SK-N-DZ (cell line): ENCODE measurements at regions not wholly inside any gene's neighbourhood (a gene's known extent, or its start where the extent isn't known, plus 50 kb on each side); places are given as distances from the start of the nearest gene placed in this dataset.
A peak's percentile ranks its signal among the peaks of the same experiment; 100 is the strongest.

Experiments
- DNase-seq: peaks from one replicate; pipeline ENCODE4 v3.0.0-alpha.2; 2015; ENCODE audit warnings: low spot score

DNA sequence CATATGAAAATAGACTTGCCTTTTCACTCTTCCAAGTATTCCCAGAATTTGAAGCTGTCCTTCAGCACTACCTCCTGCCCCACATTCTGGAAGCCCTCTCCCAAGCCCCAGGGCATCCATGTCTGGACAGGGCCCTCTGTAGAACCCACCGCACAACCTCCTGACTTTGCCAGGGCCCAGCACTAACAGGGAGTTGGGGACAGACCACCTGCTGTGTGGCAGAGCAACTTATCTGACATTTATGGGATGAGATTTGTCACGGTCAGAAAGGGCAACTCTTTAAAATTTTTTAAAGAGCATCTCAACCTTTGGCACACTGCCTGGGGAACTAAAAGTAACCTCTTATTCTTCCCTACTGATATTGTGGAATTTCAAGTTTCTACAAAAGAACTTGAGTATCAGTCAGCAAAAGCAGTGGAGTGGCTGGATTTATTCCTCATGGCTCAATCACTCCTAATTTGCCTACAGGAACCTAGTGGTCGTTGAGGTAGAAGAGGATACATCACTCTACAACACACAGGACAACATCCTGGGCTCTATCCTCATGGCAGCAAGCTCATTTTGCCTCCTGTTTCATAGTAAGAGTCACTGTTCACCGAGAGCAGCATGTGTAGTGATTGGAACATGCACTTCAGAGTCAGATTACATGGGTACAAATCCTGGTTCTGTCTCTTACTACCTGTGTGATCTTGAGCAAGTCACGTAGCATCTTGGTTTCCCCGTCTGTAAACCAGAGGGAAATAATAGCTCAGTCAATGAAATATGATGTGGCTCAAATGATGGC lies 285.3 kb downstream of the ENC1 start:
- no peak for DNase-seq

DNA sequence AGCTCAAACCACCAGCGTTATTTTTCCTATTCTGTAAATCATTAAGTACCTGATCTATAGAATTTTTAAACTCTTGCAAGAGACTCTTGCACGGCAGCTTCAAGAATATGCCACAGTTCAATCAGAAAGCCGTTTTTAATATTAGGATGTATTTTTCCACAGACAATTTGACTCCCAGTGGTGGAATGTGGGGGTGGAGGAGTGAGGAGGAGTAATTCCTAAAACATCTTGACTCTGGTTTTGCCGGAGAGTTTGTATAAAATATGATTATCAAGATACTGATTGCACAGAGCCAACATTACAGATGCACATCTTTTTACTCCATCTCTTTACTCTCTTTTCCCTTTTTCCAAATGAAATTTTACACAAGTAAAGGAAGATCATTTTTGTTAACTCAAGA lies 288.3 kb downstream of the ENC1 start:
- no peak for DNase-seq

DNA sequence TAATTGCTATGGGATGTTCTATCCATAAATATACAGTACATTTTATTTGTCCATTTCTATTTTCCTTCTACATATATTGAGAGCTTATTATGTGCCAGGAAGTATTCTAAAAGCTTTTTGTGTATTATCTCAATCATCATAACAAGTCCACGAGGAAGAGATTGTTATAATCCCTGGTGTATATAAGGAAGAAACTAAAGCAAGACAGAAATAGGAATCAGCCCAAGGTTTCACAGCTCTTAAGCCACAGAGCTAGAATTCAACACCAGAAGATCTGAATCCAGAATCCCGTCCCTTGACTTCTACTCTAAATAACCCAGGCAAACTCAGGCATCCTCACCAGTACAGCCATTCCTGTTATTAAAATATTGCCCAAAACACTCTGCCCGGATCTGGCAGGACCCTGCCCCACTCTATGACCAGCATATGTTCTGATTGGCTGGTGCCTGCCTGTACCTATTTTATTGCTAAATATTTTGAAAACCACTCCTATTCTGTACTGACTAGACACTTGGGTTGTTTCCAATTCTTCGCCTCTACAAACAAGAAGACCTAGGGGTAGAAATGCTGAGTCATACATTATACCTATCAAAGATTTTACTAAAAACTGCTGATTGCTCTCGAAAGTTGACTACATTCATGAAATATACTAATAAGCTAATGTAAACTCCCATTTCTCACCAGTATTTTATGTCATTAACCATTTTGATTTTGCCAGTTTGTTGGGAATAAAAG lies 297.4 kb downstream of the ENC1 start:
- DNase-seq, result no peak

DNA sequence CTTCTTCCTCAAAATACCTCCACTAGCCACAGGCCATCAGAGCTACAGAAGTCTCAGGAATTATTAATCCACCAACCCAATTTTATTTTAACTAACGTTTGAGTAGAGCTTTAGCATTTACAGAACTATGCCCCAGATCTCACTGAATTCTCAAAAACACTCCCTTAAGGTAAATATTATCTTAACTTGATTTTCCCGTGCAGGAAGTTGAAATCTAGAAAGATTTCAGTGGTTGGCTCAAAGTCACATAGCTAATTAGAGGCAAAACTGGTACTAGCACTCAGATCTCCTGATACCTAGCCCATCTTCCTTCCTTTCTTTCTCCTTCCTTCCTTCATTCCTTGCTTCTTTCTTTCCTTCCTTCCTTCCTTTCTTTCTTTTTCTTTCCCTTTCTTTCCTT lies 298.3 kb downstream of the ENC1 start:
- DNase-seq, result no peak

DNA sequence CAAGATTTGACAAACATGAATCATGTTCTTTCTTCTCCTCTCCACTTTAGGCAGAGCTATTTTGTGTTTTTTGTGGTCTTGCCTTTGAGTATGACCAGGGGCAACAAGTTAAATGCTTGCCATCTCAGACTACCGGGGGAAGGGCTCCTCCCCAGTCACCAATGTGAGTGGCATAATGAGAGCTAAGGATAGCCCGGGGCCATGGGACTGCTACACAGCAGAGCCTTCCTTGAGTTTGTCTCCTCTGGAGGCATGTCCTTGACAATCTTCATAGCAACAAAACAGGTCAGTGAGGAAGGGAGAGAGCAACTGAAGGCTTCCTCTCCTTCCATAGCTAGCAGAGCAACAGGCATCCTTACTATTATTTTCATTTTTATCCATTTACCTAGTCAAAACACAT lies 299.3 kb downstream of the ENC1 start:
- DNase-seq, result no peak

DNA sequence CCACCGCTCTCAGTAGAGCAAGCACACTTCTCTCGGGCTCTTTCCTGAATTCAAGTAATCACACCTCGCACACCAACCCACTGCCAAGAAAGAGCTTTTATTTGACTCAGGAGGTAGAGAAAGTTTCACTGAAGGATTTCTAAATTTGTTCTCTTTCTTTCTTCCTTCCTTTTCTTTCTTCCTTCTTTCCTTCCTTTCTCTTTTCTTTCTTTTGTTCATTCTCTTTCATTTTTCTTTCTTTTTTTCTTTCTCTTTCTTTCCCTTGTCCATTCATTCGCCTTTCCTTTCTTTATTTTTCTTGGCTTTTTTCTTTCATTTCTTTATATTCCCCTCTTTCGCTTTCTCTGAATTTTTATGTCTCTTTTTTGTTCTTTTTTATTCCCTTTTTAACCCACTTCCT lies 300.1 kb downstream of the ENC1 start:
- no peak for DNase-seq

DNA sequence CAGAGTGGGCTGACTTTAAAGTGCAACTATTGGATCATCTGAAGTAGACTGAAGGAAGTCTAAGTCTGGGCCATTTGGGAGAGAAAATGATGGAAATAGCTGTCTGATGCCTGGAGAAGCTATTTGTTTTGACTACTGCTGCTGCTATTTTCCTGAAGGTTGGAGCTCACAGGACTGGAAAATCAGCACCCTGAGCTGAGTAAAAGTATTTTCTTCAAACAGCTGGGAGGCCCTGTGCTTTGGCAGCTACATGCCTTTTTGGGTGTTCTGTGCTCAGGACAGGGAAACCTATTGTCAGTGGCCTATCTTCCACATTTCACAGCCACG lies 302.6 kb downstream of the ENC1 start:
- DNase-seq, result no peak

DNA sequence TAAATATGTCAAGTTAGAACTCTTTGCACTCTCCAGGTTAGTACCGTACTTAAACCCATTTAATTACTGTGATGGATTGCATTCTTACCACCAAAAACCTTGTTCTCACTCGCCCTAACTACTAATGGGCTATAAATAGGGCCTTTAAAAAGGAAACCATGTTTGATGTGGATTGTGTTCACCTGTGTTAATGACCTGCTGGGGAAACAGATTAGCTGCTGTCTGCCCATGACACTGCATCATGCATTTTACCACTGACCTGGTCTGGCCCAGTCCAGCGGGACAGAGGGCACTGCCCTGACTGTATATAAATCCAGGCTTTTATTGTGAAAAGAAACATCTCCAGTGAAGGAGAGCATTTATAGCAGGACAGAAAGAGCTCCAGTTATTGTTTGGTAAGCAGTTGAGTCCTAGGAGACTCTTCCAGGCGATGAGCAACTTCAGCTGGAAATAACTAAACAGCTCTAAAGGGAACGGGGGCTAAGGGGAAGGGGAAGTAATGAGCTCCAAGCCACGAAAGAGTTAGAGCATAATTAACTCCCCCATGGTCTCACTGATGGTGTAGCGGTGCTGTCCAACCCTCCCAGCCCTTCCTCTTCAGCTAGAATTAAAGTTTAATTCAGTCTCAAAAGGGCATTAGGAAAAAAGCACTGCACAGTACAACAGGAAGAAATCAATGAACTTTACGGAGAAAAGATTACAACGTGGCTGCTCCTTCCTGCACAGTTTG lies 303.1 kb downstream of the ENC1 start:
- DNase-seq, result no peak

DNA sequence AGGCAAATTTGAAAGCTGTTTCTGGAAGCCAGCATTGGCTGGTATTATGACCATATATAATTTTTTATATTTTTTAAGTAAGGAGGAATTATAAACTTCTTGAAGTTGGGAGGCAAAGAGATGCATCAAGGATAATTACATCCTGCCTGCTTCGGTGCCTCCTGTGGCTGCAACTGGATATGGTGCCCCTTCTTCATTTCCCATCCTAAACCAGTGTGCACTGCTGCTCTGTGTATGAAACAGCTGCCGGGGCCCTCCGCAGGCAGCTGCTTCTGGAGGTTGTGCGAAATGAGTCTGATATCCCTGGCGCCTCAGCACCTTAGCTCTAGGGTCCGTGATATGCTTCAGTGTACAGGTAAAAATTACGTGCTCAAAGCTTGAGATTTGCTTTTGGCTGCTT lies 304.2 kb downstream of the ENC1 start:
- DNase-seq, result peak; percentile 31

DNA sequence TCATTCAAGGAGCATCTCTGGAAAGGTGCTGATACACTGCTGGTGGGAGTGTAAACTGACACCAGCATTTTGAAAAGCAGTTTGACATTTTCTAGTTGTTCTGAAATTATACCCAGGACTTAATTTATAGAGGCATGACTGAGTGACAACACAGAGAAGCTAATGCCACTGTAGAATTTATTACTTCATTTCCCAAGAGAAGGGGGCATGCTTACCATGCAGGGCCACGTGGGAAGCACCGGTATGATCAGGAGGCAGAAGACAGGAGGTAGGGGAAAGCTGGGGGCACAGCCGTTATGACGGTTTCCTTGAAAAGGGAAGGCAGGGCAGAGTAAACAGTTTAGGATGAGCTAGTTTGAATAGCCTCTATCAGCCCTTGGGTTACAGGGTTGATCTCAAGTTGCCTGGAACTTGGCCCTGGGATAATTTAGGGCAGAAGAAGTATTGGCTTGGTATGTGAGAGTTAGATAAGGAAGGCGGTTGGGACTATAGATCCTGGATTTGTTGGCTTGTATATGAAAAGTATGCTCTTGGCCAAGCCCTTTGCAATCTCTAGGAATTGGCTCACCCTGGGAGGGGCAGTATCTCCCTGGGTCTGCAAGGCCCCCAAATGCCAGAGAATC lies 305.7 kb downstream of the ENC1 start:
- DNase-seq, result no peak

DNA sequence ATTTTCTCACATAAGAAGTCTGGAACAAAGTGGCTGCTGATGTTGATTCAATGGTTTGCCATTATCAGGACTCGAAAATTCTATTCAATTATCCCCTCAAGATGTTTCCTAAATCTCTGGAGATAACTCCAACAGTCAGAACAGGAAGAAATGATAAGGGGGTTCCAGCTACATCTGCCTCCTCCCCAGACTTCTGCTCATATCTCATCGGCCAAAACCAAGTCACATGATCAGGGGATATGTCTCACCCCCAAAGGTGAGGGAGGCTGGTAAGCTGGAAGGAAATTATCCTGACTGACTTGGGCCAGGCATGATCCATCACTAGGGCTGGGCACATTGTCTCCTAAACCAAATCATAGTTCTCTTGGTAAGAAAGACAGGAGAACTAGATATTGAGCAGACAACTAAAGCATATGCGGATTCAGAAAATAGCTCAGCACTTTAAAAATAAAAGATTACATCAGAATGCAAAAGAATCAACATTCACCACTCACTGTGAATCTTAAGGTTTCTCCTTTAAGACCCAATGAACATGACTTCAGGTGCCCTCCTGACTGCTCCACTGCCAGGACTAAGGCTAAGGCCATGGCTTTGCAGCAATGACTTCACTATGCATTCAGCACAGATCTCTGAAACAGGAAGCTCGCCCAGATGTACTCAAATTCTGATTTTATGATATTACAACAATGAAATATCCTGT lies 306.3 kb downstream of the ENC1 start:
- no peak for DNase-seq

DNA sequence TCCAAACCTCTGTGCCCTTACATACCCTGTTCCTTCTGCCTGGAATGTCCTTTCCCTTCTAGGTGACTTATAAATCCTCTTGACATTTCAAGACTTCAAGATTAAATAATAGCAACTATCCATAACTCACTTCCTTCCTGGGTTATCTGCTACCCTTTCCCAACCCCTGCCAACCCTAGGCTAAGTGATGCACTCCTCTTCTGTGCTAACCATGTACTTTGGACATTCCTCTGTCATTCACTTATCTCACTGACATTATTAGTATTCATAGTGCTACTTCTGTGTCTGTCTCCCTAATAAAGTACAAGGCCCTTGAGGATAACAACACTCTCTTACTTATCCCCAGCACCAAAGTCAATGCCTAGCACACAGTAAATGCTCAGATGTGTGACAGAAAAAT lies 307.1 kb downstream of the ENC1 start:
- DNase-seq, result no peak

DNA sequence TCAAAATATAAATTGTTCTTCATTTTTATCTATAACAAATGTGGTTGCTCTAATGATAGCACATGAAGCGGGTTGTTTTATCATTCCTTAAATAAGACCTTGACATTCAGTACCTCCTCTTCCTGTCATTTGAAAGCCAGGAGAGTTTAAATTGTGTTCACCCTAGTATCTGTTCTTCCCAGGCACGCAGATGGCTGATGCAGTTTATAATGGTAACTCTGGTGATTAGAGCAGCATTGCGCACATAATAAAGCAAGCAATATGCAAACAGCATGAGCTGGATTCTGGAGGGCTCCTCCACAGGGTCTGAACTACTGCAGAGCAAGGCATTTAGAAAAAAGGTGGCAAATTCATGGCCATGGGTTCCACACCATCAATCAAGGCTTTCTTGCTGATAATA lies 307.8 kb downstream of the ENC1 start:
- no peak for DNase-seq

DNA sequence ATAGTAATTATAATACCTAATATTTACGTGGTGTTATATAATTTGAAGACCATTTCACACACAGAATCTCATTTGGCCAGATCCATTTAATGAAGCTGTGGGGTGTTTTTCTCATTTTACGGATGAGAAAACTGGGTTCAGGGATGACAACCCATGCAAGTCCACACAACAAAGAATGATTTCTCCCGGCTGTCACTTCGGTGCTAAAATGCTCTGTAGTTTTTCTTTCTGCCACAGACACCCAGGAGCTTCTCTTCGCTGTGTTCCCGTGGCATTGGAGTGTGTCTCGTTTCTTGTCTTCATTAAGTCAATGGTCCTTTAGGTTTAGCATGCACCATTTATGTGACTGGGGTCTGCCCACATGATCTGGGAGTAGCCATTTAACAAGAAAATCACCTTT lies 308.5 kb downstream of the ENC1 start:
- no peak for DNase-seq

DNA sequence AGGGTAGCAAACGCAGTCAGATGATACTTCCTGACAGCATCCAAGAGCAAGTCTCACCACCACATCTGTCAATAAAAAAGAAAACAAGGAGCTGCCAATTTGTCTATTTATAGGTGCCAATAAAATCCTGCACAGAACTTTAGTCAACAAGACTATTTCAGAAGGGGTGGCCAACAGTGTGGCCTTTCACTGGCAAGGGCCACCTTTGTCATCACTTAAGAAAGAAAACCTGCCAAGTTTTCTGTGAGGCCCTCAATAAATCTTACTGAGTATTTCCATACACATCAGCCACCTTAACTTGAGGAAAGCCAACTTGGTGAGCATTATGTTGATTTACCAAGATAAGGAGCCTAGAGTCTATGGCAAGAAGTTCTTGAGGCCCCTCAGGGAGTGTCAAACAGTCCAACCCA lies 312.3 kb downstream of the ENC1 start:
- DNase-seq, result no peak

DNA sequence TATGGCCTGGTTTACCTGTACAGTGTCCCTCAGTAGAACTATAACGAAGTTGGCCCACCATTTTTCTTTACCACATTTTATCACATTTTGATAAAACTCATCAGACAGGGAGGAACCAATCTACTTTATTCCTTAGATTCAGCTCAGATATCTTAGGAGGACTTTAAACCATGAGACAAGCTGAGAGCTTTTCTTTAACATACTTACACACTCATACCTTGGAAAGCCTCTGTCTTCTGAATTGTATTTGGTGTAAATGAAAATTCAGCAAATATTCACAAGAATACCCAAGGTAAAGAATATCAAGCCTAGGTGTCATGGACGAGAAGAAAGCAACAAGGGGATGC lies 313.2 kb downstream of the ENC1 start:
- no peak for DNase-seq

DNA sequence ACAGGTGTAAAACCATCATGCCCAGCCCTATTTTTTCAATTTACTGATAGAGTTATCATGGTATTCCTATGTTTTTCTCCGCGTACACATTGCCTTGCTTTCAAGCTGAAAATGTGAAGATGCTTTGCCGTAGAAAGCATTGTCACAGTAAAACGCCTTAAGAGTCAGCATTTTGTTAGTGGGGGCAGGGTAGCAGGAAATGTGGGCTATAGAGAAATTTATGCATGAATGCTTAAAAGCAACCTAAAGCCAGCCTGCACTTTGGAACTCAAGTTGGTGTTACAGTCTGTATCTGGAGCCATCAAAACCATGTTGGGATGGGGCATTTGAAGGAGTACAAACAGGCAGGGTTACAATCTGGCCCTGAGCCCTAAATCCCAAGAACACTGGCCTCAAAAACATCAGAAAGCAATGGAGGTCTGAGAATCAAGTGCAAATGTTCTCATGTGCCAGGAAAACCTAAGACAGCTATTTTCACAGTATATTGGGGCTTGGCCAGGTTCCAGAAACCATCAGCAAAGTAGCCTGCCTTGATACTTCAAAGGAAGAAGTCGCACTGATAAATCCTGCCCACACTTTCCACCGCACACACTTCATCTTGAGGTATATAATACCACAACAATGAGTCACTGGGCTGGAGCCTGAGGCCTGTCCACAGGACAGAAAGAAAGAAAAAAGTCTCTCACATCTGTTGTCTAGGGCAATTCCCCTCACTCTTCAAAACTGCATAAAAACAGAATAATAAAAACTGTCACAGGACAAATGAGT lies 313.8 kb downstream of the ENC1 start:
- no peak for DNase-seq

DNA sequence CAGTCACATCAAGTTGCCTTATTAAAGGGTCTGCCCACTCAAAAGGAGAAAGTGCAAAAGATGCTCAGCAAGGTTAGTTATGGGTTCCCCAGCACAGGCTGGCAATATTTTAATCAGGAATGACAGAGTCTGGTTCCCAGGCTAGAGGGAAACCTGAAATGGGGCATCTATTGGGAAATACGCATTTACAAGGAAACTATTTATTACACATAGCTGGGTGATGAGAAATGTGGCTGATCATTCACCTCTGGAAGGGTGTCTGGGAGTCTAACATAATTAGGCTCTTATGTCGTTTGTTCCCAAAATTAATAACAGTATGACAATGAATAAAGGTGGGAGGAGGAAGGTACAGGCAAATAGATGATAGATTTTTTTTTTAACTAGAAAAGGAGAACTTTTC lies 314.7 kb downstream of the ENC1 start:
- no peak for DNase-seq

DNA sequence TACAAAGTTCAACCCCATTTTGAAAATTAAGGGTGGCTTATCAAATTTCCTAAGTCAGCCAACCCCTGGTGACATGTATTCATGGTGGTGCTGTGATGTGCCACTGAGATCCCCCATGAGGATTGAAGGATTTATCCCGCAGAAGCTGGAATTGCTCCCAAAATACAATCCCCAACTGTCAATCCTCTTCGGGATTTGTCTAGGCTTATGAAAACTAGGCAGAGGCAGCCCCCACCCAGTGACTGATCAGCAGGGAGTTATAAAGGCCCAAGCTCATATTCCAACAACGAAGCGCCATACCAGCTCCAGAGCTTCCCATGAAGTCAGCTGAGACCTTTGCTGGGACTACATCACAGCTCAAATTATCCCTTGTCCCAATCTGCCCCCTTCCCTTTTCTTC lies 316.0 kb downstream of the ENC1 start:
- DNase-seq, result no peak

DNA sequence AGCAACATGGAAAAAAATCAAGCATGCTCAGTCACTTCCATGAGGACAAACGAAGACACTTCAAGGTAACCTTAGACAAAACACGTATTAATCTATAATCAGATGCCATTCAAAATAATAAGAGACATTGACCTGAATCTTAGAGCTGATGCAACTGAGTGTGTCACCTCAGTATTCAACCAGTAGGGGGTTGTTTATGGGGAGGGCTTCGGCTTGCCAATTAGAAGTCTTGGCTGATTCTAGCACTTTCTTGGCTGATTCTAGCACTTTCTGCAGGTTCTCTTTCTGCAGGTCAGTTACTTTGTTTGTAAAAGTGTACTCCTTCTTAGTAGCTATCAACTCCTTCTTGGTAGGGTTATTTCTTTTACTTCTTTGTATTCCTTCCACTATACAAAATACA lies 317.6 kb downstream of the ENC1 start:
- no peak for DNase-seq

DNA sequence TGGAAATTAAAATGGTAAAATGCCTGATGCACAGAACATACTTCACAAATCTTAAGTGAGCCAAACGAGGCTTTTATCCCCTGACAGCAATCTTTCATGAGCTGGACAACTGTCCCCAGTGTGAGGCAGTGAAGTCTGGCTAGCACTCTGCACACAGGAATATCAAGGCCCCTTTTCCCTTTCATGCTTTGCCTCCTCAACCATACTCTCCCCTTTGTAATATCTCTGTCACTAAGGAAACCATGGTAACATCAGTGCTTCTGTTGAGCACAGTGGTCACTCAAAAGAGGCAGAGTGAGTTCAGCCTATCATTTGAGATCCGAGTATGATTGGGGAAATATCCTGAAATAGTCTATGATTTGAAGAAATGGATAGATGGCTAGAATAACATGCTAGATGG lies 318.3 kb downstream of the ENC1 start:
- DNase-seq, result no peak
